ENCODE measurements at regions not wholly inside any gene's neighbourhood (a gene's known extent, or its start where the extent isn't known, plus 50 kb on each side); places are given as distances from the start of the nearest gene placed in this dataset.
A peak's percentile ranks its signal among the peaks of the same experiment; 100 is the strongest.

DNA sequence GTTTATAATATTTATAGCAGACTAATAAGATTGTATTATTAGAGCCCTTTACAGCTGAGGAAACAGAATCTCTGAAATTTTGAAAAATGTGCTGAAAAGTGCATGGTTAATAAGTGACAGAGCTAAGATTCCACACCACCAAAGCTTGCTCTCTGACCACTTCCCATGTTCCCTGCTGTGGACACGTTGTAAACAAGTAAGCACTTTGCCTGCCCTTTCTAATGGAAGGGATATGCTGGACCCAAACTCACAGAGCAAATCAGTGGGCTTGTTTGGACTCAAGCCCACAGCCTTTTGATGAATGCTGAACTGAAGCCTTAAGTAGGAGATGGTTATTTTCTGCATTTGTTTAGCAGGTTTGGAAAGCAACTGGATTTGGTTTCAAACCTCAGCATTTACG lies 214.0 kb upstream of the TMEM72 start:
- CTCF ChIA-PET: interaction anchor here (1.3 to 3.2 kb wide), 4 partner anchors 9 to 157 kb away, joined by 3 to 17 read pairs (median 6); no protein-coding TSS in a partner anchor
- POLR2A ChIA-PET: interaction anchor here (1.9 kb wide), 1 partner anchor 9 kb away, joined by 6 read pairs; no protein-coding TSS in a partner anchor
- DNase-seq (ENCODE audit: low read depth, low spot score): no peak
- no peak overlapping the region for H3K4me3 ChIP-seq (ENCODE audit: low read depth, low read length)
- TF ChIP-seq, protein P1, sequence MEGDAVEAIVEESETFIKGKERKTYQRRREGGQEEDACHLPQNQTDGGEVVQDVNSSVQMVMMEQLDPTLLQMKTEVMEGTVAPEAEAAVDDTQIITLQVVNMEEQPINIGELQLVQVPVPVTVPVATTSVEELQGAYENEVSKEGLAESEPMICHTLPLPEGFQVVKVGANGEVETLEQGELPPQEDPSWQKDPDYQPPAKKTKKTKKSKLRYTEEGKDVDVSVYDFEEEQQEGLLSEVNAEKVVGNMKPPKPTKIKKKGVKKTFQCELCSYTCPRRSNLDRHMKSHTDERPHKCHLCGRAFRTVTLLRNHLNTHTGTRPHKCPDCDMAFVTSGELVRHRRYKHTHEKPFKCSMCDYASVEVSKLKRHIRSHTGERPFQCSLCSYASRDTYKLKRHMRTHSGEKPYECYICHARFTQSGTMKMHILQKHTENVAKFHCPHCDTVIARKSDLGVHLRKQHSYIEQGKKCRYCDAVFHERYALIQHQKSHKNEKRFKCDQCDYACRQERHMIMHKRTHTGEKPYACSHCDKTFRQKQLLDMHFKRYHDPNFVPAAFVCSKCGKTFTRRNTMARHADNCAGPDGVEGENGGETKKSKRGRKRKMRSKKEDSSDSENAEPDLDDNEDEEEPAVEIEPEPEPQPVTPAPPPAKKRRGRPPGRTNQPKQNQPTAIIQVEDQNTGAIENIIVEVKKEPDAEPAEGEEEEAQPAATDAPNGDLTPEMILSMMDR (IDR thresholded peaks at IDR 0.05; ENCODE audit: insufficient read depth, low read length, missing control alignments): no peak

DNA sequence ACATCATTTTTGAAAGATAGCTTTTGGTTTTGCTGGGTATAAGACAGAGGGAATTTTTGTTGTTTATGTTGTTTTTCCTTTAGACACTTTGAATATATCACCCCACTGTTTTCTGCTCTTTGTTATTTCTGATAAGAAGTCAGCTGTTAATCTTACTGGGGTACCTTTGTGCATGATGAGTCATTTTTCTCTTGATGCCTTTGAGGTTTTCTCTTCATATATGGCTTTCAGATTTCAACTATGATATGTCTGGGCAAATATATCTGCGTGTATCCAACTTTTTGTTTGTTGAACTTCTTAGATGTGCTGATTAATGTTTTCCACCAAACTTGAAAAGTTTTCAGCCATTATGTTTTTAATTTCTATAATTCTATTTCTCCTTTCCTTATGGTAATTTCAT lies 208.6 kb upstream of the TMEM72 start:
- POLR2A ChIA-PET: no interaction called here

DNA sequence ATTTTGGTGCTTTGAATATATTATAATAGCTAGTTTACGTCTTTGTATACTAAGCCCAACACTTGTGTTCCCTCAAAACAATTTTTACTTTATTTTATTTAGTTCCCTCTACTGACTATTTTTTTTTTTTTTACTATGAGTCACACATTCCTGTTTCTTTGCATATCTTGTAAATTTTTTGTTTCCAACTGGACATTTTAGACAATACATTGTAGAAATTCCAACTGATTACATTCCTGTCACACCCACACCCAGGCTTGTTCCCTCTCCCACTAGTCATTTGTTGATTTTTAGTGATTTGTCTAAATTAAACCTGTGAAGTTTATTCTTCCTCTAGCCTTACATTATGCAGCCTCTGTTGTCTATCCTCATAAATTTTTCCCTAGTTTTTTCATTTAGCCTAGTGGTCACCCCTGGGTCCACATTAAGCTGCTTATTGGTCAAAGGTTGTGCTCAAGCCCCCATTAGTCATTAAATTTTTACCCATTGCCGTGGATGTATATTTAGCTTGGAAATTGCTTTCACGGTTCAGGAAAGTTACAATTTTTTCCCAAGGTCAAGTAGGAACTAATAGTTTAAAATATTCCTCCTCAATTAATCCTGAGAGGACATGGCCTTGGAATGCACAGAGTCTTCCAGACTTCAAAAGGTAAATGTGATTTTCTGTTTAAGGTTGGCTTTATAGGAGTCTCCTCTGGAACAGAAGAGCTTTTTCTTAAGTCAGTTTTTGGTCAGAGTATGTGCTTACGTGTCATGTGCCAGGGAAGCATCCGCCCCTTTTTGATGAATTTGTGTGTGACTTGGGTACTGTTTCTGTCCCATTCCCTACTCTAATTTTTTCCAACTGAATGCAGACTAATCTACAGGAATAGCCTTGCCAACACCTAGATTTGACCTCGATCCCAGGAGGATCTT lies 207.6 kb upstream of the TMEM72 start:
- H3K4me3 ChIP-seq (ENCODE audit: low read depth, low read length): no peak overlapping the region
- ChIA-PET POLR2A (no interaction called here), CTCF (interaction anchor here (0.8 to 3.9 kb wide), 4 partner anchors 7 to 30 kb away, joined by 3 to 17 read pairs (median 4); no protein-coding TSS in a partner anchor)
- no peak for DNase-seq (ENCODE audit: low read depth, low spot score)
- TF ChIP-seq, protein P1 (IDR thresholded peaks at IDR 0.05; ENCODE audit: insufficient read depth, low read length, missing control alignments): no peak

More for the DNA sequence above, 208.6 kb upstream of the TMEM72 start:
- DNase-seq (ENCODE audit: low read depth, low spot score): no peak
- no peak overlapping the region for H3K4me3 ChIP-seq (ENCODE audit: low read depth, low read length)
- TF ChIP-seq, protein P1 (IDR thresholded peaks at IDR 0.05; ENCODE audit: insufficient read depth, low read length, missing control alignments): no peak
- CTCF ChIA-PET: no interaction called here

DNA sequence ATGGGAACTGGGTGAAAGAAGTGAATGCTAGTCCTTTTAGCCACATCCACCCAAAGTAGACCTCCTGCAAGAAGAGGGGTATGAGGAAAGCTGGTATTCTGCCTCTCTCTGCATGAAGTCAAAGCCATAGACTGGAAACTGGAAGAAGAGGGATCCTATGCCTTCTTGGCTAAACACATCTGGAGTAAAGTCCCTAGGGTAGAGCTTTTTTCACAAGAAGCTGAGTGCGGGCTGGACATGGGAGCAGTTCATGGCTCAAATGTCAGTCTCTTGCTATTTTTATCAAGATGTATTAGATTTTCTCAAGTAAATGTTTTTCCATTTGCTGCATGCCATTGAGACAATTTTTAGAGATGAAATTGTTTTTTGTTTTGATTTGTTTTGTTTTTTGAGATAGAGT lies 206.5 kb upstream of the TMEM72 start:
- DNase-seq (ENCODE audit: low read depth, low spot score): no peak
- H3K4me3 ChIP-seq (ENCODE audit: low read depth, low read length): no peak overlapping the region
- ChIA-PET POLR2A (interaction anchor here (0.6 kb wide), 1 partner anchor 149 kb away, joined by 3 read pairs; no protein-coding TSS in a partner anchor), CTCF (interaction anchor here (0.8 to 3.9 kb wide), 3 partner anchors 8 to 18 kb away, joined by 3 to 17 read pairs (median 5); no protein-coding TSS in a partner anchor)
- TF ChIP-seq, protein P1 (IDR thresholded peaks at IDR 0.05; ENCODE audit: insufficient read depth, low read length, missing control alignments): no peak

DNA sequence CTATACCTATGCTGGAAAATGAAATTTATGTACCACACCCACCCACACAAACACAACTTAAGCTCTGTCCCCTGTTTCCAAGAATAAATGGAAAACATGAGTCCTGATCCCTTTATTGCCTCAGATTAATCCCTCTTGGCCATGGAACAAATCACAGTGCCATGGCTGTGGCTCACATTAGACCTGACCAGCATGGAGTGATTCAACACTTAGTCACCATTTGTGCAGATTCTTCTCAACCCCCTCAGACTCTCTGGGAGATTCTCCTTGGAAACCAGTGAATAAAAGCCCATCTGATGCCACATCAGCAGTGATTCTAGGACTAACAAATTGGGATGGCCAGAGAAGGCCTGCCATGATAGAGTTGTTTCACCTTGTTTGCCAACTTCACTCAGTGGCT lies 204.4 kb upstream of the TMEM72 start:
- CTCF ChIA-PET: interaction anchor here (1.1 to 3.9 kb wide), 2 partner anchors 10 to 152 kb away, joined by 3 to 17 read pairs; no protein-coding TSS in a partner anchor
- H3K4me3 ChIP-seq (ENCODE audit: low read depth, low read length): no peak overlapping the region
- TF ChIP-seq, protein P1 (IDR thresholded peaks at IDR 0.05; ENCODE audit: insufficient read depth, low read length, missing control alignments): no peak
- DNase-seq (ENCODE audit: low read depth, low spot score): peak; percentile 91
- POLR2A ChIA-PET: interaction anchor here (1.0 to 1.3 kb wide), 2 partner anchors 8 to 10 kb away, joined by 6 read pairs; no protein-coding TSS in a partner anchor

DNA sequence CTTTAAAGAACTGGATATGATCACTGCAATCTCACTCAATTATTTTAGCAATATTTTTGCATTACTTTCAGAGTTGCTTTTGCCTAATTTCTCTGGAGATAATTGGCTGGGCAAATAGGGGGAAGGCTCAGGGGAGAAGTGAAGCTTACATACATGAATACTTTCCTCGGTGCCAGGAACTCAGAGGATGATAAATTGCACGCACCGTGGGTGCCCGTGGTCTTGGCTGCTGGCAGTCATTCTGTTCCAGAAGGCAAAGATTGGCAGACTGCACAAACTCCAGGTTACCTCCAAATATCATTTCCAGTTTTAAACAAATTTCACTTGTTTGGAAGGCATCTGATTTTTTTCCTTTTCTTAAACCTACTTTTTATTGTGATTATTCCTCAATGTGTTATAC lies 197.8 kb upstream of the TMEM72 start:
- DNase-seq (ENCODE audit: low read depth, low spot score): no peak
- CTCF ChIA-PET: no interaction called here
- no peak overlapping the region for H3K4me3 ChIP-seq (ENCODE audit: low read depth, low read length)
- TF ChIP-seq, protein P1 (IDR thresholded peaks at IDR 0.05; ENCODE audit: insufficient read depth, low read length, missing control alignments): no peak
- POLR2A ChIA-PET: no interaction called here
